ENCODE measurements at regions not wholly inside any gene's neighbourhood (a gene's known extent, or its start where the extent isn't known, plus 50 kb on each side); places are given as distances from the start of the nearest gene placed in this dataset.

DNA sequence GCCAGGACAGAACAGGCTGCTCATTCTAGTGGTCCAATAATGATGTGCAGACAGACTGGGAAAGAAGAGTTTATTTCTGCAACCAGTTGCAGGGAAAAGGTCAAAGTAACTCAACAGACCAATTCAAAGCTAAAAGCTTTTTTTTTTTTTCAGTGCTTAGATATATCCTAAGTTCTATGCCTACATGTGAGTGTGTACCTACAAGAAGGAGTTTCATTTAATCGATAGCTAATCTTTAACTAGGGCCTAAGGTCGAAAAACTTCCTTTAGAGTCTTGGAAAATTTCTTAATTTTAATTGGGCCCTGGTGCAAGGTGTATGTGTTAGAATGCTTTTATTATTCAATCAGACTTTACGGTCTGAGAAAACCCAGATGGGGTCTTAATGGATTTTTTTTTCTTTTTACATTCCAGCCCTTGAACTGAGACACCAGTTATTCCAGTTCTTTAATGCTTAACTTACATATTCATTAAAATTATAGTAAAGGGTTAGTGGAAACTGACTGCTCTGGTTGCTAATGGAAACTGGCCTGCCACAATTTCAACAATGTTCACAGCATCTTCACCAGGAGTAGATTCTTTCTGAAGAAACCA, 365.3 kb downstream of the MTRR start:
- DNase-seq (ENCODE audit: low read depth in 4 of 4, low spot score in 3 of 4): peak; percentile 7 to 28 (median 19)

DNA sequence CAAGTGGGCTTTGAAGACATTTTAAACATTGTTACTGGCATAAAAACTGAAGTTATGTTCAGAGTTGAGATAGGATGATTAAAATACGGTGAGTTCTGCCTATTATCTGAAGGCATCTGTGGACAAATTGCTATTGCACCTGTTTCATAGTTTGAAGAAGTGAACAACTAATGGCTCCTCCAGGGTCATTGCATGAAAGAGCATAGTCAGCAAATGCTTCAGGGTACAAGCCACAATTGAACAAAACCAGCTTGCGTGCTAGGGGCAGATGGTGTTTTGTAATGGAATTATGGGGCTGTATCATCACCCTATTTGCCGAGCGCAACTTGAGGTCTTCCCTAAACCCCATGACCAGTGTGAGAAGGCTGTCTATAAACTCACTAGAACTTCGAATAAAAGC, 369.1 kb downstream of the MTRR start:
- no peak for DNase-seq (ENCODE audit: low read depth in 4 of 4, low spot score in 3 of 4)

DNA sequence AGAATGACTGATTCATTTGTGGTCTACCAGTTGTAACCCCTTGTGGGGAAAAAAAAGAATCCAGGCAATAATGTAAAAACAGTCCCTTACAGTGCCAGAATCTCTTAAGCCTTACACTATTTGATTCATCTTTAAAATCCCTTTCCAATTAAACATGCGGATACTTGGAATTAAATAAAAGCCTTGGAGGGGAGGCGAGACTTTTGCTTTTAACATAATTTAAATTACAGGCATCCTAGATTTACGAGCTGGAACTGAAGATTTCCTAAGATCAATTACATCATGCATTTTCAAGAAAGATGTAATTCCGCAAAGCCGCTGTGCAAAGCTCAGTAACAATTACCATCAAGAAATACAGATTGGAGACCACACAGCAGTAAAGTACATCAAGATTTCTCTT, 370.2 kb downstream of the MTRR start:
- DNase-seq (ENCODE audit: low read depth in 4 of 4, low spot score in 3 of 4): no peak

DNA sequence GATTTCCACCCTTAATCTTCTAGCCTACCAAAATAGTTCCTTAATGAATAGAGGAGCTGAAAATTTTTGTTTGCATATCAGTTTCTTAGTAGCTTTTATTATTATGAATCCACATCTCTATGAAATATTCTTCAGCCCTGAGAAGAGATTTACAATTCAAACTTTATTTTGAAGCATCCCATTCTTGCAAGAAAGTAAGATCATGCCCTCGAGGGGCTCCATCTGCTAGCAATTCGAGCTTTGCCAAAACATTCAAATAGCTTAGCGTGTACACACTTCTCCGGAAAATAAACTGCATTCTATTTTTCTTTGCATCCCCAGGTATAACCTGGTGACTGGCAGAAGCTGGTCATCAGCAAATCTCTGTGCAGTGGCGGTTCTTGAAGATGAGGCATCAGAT, 370.7 kb downstream of the MTRR start:
- DNase-seq (ENCODE audit: low read depth in 4 of 4, low spot score in 3 of 4): no peak

DNA sequence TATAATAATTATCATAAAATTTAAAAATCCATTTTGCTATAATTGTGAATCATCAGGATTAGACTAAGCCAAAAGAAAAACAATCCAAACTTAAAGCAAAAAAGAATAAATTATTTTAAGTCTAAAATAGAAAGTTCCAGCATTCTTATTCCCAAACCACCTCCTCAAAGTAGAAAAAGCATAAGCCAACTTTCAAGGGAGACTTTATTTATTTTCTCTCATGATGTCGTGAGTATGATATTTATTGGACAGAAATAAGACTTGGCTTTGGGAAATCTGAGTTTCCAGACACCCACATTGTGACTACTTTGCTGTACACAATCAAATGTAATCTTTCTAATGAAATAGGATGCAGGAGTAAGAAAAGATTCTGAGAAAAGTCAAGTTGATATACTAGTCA, 372.1 kb downstream of the MTRR start:
- DNase-seq (ENCODE audit: low read depth in 4 of 4, low spot score in 3 of 4): no peak

DNA sequence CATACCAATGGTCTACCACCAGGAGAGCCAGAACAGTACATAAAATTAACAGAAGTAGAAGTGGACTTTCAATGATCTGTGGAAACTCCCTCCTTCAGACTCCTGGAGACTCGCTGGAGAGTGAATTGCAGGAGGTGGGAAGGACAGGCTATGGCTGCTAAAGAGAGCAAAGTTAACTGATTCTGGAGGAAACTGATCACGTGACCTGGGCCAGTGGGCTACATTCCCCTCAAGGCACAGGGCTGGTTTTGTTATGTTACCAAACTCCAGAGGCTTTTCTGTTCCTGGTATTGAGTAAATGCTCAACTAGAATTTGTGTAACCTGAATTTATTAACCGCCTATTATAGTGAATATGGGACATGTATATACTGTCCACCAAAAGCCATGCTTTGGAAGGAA, 372.6 kb downstream of the MTRR start:
- DNase-seq (ENCODE audit: low read depth in 4 of 4, low spot score in 3 of 4): no peak

DNA sequence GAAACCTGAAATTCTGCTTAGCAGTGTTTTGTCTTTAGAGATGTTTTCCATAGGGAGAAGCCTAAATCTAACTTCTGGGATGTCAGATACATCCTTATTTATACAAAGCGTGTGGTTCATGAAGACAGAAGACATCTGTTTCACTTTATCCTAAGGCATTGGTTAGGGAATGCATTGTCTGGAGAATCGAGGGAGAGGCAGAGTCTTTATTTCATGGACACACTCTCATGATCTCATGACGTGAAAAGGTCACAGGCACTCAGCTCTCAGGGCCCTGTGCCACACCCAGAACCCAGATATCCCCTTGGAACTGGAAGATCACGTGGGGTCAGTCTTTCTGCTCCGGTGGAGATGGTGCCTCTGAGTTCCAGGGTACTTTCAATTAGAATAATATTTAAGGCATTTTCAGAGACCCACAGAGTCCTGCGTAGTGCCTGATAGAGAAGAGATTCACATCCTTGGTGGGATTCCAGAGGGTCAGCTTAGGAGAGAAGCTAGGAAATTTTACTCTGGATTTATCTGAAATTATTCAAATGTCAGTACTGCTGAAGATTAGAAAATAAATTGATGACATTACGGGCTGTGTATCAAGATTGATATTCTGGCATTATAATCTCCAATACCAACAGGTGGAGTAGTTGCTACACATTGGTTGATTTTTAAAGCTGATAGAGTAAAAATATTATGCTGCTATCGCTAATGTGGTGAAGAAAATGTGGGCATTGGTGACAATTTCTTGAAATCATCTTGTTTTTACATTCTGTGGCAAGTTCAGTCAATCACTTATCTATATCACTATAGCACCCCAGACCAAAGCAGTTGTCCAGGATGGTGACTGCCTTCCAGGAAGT, 378.3 kb downstream of the MTRR start:
- DNase-seq (ENCODE audit: low read depth in 4 of 4, low spot score in 3 of 4): no peak

DNA sequence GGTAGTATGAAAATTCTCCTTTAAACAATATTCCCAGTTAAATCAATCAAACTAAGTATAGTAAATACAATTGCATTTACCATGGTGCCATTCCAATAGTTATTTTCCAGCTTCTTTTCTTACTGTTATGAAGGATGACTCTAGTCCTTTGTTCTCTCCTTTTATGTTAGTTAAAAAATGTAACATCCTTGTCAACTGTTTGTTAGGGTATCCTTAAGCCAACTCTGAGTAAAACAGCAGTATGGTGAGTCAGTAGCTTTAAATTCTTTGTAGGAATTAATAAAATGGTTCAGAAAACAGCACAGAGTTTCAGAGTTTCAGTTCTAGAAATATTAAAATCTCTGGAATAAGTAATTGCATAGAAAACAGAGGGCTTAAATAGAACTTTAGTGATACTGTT, 384.4 kb downstream of the MTRR start:
- no peak for DNase-seq (ENCODE audit: low read depth in 4 of 4, low spot score in 3 of 4)

DNA sequence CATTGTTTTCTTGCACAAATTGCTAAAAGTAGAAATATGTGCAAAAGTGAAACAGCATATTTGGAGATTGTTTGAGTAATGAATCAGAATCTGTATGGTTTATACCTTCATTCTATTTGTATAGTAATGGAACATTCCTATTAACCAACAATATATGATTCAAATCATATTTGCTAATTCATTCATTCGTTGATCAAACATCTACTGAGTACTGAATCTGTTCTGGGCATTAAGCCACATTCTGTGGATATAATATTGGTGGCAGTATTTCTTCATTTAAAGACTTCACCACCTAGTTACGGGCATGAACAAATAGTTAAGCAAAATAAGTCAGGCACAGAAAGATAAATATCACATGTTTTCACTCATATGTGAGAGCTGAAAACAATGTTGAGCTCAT, 385.7 kb downstream of the MTRR start:
- DNase-seq (ENCODE audit: low read depth in 4 of 4, low spot score in 3 of 4): no peak

DNA sequence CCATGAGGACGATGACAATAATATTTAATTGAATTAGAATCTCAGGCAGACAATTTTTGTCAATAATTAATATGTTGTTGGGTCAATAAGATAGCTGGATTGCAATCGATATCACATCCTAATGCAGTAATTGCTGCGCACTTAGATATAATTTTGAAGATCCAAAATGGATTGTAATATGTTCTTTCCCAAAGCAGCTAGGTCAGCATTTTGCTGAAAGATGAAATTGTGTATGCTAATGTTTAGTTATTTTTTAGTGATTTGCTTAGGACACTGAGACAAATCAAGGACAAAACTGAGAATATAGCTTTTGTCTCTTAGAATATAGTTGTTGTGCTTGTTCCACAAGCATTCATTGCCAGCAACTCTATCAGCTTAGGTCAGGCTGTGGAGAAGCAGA, 389.9 kb downstream of the MTRR start:
- no peak for DNase-seq (ENCODE audit: low read depth in 4 of 4, low spot score in 3 of 4)

DNA sequence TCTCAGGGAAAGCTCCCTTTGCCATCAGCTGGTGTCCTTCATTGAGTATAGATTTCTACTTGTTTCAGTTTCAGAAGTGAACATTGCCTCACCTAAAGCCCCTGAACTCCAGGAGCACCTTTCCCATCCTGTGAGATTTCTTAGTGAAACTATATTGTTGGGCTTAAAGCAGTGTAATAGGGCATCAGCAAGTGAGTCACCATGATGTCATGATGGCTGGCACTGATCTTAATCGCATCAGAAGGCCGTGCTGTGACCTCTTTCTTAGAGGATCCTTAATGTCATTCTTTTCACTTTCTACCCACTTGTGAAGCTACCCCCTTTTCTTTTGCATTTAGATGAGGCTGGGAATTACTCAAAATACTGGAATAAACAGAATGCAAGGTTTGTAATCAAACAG, 401.3 kb downstream of the MTRR start:
- DNase-seq (ENCODE audit: low read depth in 4 of 4, low spot score in 3 of 4): no peak

DNA sequence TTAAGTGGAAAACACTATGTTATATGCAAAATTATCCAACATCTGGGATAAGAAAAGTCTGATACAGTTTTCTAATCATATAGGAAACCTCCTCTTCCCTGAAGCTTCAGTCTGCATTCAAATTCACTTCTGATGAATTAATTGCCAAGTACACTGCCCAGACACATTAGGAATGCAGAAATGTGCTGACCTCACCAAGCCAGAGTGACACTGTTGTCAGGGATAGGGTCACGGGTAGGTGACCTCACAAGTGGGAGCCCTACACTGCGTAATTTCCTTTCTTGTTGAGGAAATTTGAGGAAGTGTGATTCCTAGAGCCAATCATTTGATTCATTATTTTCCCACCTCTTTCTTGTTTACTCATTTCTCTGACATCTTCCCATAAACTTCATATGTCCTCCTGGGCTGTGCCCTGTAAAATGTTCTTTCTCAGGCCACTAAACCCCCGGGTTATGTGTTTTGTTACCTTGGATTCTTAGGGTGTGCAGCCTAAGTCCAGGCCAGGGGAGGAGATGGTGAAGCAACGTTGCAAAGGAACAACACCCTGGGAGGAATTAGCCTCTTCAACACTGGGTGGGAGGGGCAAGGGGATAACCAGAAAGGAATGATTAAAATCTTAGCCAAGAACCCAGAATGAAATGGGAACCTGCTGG, 411.9 kb downstream of the MTRR start:
- no peak for DNase-seq (ENCODE audit: low read depth in 4 of 4, low spot score in 3 of 4)

DNA sequence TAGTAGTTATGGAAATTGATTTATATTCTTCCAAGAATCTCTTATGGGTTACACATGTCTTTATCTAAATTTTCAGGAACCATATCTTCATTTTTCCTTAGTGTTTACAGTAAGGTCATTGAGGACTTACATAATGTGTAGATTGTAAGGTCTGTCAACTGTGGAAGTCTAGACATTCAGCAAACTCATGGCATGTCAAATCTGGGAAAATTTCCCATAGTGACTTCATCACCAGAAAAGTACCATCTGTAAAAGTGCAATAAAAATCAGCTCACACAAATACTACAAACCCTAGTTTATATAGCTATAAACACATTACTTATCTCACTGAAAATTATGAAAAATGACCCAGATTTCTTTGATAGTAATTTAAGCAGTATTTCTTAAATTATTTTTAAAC, 419.4 kb downstream of the MTRR start:
- no peak for DNase-seq (ENCODE audit: low read depth in 4 of 4, low spot score in 3 of 4)

DNA sequence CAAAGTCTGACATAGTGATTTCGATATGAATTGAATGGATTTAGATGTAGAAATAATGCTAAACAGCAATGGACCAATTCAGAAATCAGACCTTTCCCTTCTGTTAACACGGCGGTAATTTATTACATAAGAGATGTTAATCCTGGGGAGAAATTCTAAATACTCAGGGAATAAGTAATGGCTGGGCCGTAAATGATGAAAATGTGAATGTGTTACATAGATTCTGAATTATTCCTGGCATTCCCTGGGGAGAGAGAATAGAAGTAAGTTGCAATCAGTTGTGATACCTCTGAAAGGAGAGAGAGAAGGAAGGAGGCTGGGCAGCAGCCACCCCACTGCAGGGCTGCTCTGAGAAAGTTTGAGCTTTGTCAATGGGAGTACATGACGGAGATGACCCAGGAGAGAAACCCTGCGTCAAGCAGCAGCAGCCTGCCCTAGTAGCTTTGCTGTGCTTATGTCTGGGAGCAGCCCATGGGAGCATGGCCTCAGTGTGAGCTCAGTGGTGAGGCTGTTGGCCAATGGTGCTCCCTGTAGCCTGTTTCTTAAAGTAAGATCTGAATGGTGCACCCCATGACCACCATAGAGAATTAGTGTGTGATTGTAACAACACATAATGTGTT, 420.1 kb downstream of the MTRR start:
- no peak for DNase-seq (ENCODE audit: low read depth in 4 of 4, low spot score in 3 of 4)

DNA sequence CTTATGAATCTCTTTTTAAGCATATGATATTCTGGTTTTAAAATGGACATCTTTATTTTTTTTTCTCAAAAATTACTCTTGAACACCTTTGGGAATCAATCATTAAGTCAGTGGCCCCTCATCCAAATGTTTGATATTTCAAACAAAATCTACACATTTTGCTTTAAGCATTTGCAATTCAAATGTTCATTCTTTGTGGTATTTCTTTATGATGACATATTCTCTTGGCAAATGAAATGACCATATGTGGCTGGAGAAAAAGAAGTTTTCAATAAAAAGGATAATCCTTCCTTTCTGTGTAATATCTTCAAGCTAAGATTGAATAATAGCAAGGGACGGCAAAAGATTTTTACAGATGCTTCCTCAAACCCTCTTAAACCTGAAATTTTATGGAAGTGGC, 420.8 kb downstream of the MTRR start:
- no peak for DNase-seq (ENCODE audit: low read depth in 4 of 4, low spot score in 3 of 4)

DNA sequence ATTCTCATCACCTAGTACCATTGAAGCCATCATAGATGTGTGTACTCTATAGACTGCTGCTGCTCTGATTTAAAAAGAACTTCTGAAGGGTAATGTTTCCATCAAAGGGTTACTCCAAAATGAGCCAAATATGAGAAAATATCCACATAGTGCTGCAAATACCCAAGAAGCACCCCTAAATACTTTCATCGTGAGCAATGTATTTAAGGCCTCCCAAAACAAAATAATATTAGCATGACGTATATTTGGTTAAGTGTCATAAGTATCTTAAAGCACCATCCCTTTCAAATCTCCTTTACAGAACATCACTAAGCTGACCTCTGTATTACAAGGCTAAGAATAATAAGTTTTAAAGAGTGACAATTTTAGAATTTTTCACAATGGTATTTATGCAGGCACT, 421.8 kb downstream of the MTRR start:
- no peak for DNase-seq (ENCODE audit: low read depth in 4 of 4, low spot score in 3 of 4)

DNA sequence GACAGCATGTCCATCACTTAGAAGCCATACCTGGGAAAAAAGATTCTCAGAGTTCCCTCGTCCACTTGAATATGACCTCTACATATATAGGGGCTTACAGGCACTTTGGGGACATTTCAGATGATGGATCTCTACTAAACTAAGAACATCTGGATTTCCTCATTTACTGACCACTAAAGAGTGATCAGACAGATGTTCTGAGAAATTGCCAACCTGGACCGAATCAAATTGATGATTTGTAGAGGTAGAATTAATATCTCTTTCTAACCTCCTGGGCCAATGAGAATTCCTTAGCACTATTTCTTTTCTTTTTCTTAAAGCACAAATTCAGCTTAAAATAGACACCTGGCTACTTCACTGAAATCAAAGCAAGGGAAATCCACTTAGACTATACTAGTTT, 422.7 kb downstream of the MTRR start:
- no peak for DNase-seq (ENCODE audit: low read depth in 4 of 4, low spot score in 3 of 4)

DNA sequence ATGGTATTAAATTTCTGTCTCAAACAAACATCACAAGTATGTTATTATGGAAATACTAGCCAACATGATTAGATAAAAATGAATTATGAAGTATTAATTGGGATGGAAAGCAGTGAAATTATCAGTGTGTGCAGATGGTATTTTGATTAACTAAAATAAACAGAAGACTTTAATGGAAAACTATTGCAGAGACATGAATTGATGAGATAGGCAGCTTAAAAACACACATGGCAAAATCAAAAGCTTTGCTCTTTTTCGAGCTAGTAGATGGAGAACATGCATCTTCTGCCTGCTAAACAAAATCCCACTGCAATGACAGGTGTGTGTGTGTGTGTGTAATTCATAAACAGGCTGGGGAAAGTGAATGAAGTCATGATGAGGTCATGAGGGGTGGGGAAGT, 426.2 kb downstream of the MTRR start:
- DNase-seq (ENCODE audit: low read depth in 4 of 4, low spot score in 3 of 4): no peak

DNA sequence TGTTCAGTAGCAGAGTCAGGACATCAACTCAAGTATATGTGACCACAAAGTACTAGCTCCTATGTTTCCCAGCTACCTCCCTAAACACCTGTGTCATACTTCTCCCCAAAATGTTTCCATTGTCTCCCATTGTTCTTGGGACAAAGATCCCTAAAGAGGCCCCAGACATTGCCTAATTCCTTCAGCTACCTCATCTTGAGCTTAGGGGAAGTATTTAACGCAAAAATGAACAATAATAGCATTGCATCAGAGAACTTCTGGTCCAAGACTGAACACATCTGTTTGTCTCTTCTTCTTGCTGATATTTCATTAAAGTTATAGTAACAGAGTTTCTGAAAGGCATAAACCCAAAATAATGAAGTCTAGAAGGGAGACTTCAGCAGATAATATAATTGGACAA, 430.8 kb downstream of the MTRR start:
- DNase-seq (ENCODE audit: low read depth in 4 of 4, low spot score in 3 of 4): no peak

DNA sequence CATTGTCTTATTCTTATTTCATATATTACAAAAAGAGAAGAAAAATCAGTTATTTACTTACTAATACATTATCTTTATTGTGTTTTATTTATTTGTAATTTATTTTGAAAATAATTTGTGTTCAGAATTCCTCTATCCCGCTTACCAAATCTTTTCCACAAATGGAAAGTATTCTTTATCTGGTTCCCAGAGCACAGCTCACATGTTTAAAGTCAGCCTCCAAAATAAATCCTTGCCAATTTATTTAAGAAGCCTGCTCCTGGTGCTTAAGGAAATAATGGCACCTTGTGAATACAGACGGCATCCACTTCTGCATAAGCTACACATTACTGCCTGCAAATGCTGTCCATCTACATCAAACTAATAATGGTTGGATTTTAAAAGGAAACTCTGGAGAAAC, 435.4 kb downstream of the MTRR start:
- DNase-seq (ENCODE audit: low read depth in 4 of 4, low spot score in 3 of 4): no peak

DNA sequence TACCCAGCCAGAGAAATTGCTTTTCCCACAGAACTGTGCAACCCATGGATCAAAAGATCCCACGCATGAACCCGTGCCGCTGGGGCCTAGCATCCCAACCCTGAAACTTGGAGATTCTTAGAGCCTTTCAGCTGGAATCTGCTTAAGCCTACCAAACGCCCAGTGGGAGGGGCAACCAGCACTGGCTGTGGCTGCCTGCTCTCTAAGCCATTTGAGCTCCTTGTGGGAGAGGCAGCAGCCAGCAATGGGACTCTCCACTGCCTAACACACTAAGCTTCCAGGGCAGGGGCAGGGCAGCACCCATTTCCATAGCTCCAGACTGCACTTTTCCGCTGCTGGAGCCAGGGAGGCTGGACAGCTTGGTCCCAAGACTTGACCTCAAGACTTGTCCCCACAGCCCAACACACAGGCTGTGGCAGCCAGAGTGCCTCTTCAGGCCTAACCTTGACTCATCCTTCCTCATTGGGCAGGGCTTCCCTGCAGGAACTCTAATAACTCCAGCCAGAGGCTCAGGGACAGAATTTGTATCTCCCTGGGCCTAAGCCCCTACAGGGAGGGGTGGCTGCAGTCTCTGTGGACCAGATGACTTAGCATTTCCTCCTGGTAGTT, 437.4 kb downstream of the MTRR start:
- DNase-seq (ENCODE audit: low read depth in 4 of 4, low spot score in 3 of 4): no peak

Measured in right renal pelvis (tissue), 4 donors.